ENCODE measurements at regions not wholly inside any gene's neighbourhood (a gene's known extent, or its start where the extent isn't known, plus 50 kb on each side); places are given as distances from the start of the nearest gene placed in this dataset.

- BruUV-seq (replicated peaks) = no TSS peak
- H3K9me3 ChIP-seq (ENCODE audit: low read length) = no peaks in the 10 kb centered on the region
- H3K4me2 ChIP-seq (ENCODE audit: low read length) = no peak overlapping the region
- H3K4me1 ChIP-seq (ENCODE audit: insufficient read depth, low read length) = no peaks in the 10 kb centered on the region
- intact Hi-C loops (cut with micrococcal nuclease) = no loop called here
- H2AFZ ChIP-seq (ENCODE audit: low read length) = no peak overlapping the region
- no peak for TF ChIP-seq EZH2 (IDR thresholded peaks at IDR 0.05; ENCODE audit: low read length, unreplicated experiment)
- TF ChIP-seq CTCF (conservative IDR thresholded peaks at IDR 0.05; ENCODE audit: low read depth, low read length) = no peak
- TF ChIP-seq EZH2phosphoT487 (IDR thresholded peaks at IDR 0.05; ENCODE audit: borderline replicate concordance, low read length) = no peak
- H3K9me2 ChIP-seq (replicated peaks; ENCODE audit: low read length) = no peaks in the 10 kb centered on the region
- H3F3A ChIP-seq (ENCODE audit: low read length, unreplicated experiment) = no peaks in the 10 kb centered on the region
- DNase-seq = no peak
- H3K27me3 ChIP-seq (ENCODE audit: low read length) = no peaks in the 10 kb centered on the region
- ChIA-PET CTCF (no interaction called here), POLR2A (ENCODE audit: unreplicated experiment) (no interaction called here)
- no peak overlapping the region for H3K9ac ChIP-seq (ENCODE audit: low read length)
- H3K27ac ChIP-seq (ENCODE audit: low read length) = no peak overlapping the region
- H4K20me1 ChIP-seq (ENCODE audit: low read length) = no peaks in the 10 kb centered on the region
- ATAC-seq = no peak
- H3K79me2 ChIP-seq (ENCODE audit: low read length) = no peaks in the 10 kb centered on the region
- H3K36me3 ChIP-seq (ENCODE audit: low read depth, low read length) = no peaks in the 10 kb centered on the region
- H3K4me3 ChIP-seq (ENCODE audit: low read length) = no peak overlapping the region
Observed at GRCh38 chr2:139383532-139383931, 603.3 kb upstream of the NXPH2 start.

- CTCF ChIA-PET = no interaction called here
- H3K4me1 ChIP-seq (ENCODE audit: insufficient read depth, low read length) = no peaks in the 10 kb centered on the region
- no peak overlapping the region for H3K4me3 ChIP-seq (ENCODE audit: low read length)
- POLR2A ChIA-PET (ENCODE audit: unreplicated experiment) = no interaction called here
- H2AFZ ChIP-seq (ENCODE audit: low read length) = no peak overlapping the region
- intact Hi-C loops (cut with micrococcal nuclease) = no loop called here
- no TSS peak for BruUV-seq (replicated peaks)
- no peaks in the 10 kb centered on the region for H3K9me3 ChIP-seq (ENCODE audit: low read length)
- H3K79me2 ChIP-seq (ENCODE audit: low read length) = no peaks in the 10 kb centered on the region
- H3K27ac ChIP-seq (ENCODE audit: low read length) = no peak overlapping the region
- TF ChIP-seq CTCF (conservative IDR thresholded peaks at IDR 0.05; ENCODE audit: low read depth, low read length) = no peak
- TF ChIP-seq EZH2 (IDR thresholded peaks at IDR 0.05; ENCODE audit: low read length, unreplicated experiment) = no peak
- TF ChIP-seq EZH2phosphoT487 (IDR thresholded peaks at IDR 0.05; ENCODE audit: borderline replicate concordance, low read length) = no peak
- H3F3A ChIP-seq (ENCODE audit: low read length, unreplicated experiment) = no peaks in the 10 kb centered on the region
- no peaks in the 10 kb centered on the region for H3K36me3 ChIP-seq (ENCODE audit: low read depth, low read length)
- H4K20me1 ChIP-seq (ENCODE audit: low read length) = no peaks in the 10 kb centered on the region
- no peak for ATAC-seq
- no peak for DNase-seq
- H3K27me3 ChIP-seq (ENCODE audit: low read length) = no peaks in the 10 kb centered on the region
- H3K4me2 ChIP-seq (ENCODE audit: low read length) = no peak overlapping the region
- H3K9ac ChIP-seq (ENCODE audit: low read length) = no peak overlapping the region
- H3K9me2 ChIP-seq (replicated peaks; ENCODE audit: low read length) = no peaks in the 10 kb centered on the region
Observed at GRCh38 chr2:139380051-139380450, 599.9 kb upstream of the NXPH2 start.

- no peak overlapping the region for H3K4me2 ChIP-seq (ENCODE audit: low read length)
- ATAC-seq = no peak
- intact Hi-C loops (cut with micrococcal nuclease) = no loop called here
- POLR2A ChIA-PET (ENCODE audit: unreplicated experiment) = no interaction called here
- no peak overlapping the region for H3K4me3 ChIP-seq (ENCODE audit: low read length)
- H3K27me3 ChIP-seq (ENCODE audit: low read length) = no peaks in the 10 kb centered on the region
- no peaks in the 10 kb centered on the region for H3K79me2 ChIP-seq (ENCODE audit: low read length)
- H3K36me3 ChIP-seq (ENCODE audit: low read depth, low read length) = no peaks in the 10 kb centered on the region
- CTCF ChIA-PET = no interaction called here
- H3F3A ChIP-seq (ENCODE audit: low read length, unreplicated experiment) = no peaks in the 10 kb centered on the region
- no peak for TF ChIP-seq EZH2phosphoT487 (IDR thresholded peaks at IDR 0.05; ENCODE audit: borderline replicate concordance, low read length)
- TF ChIP-seq CTCF (conservative IDR thresholded peaks at IDR 0.05; ENCODE audit: low read depth, low read length) = no peak
- TF ChIP-seq EZH2 (IDR thresholded peaks at IDR 0.05; ENCODE audit: low read length, unreplicated experiment) = no peak
- no peaks in the 10 kb centered on the region for H4K20me1 ChIP-seq (ENCODE audit: low read length)
- BruUV-seq (replicated peaks) = no TSS peak
- H3K9me3 ChIP-seq (ENCODE audit: low read length) = no peaks in the 10 kb centered on the region
- no peak overlapping the region for H2AFZ ChIP-seq (ENCODE audit: low read length)
- H3K4me1 ChIP-seq (ENCODE audit: insufficient read depth, low read length) = no peaks in the 10 kb centered on the region
- no peak overlapping the region for H3K27ac ChIP-seq (ENCODE audit: low read length)
- no peak for DNase-seq
- H3K9me2 ChIP-seq (replicated peaks; ENCODE audit: low read length) = no peaks in the 10 kb centered on the region
- no peak overlapping the region for H3K9ac ChIP-seq (ENCODE audit: low read length)
Observed at GRCh38 chr2:139378373-139378772, 598.2 kb upstream of the NXPH2 start.
